KOPT-K1 (cell line): ENCODE measurements at regions not wholly inside any gene's neighbourhood (a gene's known extent, or its start where the extent isn't known, plus 50 kb on each side); places are given as distances from the start of the nearest gene placed in this dataset.
"Not testable (repeated sequence)": the region's sequence is repeated elsewhere in the genome, so short reads cannot be mapped to it uniquely, and the experiment has no call there.

Experiments used
- H3K27ac ChIP-seq: fragments of 200-600 bp; sonication (generic); 2 replicates; pipeline ENCODE4 v1.5.1; 2016; ENCODE audit warnings: antibody characterized with exemption, mild to moderate bottlenecking, low read depth, low read length; ENCODE audit not compliant: poor library complexity, severe bottlenecking
- H3K36me3 ChIP-seq: fragments of 200-600 bp; sonication (generic); 2 replicates; pipeline ENCODE4 v1.5.1; 2017; ENCODE audit warnings: antibody characterized with exemption, mild to moderate bottlenecking, low read length, moderate library complexity; ENCODE audit not compliant: insufficient read depth
- H3K9me3 ChIP-seq: fragments of 200-600 bp; sonication (generic); 2 replicates; pipeline ENCODE4 v1.5.1; 2017; ENCODE audit warnings: antibody characterized with exemption, low read length, mild to moderate bottlenecking; ENCODE audit not compliant: insufficient read depth, poor library complexity, severe bottlenecking

DNA sequence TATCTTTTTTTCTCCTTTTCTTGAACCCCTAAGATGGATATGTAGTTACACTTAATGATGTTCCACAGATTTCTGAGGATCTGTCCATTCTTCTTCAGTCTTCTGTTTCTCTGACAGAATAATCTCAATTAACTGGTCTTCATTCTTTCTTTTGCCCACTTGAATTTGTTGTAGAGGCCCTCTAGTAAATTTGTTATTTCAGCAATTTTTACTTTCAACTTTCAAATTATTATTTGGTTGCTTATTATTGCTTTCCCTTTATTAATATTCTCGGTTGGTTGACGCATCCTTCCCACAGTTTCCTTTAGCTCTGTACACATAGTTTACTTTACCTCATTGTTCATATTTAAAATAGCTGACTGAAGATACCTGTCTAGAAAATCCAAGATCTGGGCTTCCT is 1013.7 kb upstream of the CNTN5 start:
- no peaks in the 10 kb centered on the region for H3K9me3 ChIP-seq
- H3K36me3 ChIP-seq = no peaks in the 10 kb centered on the region
- no peak overlapping the region for H3K27ac ChIP-seq

DNA sequence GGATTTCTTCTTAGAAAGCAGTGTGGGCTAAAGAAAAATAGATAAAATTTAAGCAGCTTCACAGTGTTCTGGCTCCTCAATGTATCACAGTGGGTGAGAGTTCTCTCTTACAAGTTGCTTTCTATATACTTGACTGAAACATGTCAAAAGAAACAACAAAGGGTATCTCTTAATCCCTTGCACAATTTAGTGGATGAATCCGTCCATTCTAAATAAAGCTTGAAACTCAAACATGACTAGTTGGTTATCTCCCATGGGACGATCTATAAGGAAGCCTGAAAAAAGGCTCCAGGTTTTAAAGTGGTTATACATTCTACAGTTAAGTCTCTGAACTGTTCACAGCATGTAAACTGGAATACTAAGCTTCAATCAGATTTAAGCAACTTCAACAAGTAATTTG is 993.1 kb upstream of the CNTN5 start:
- H3K9me3 ChIP-seq = no peaks in the 10 kb centered on the region
- H3K36me3 ChIP-seq = no peaks in the 10 kb centered on the region
- H3K27ac ChIP-seq = no peak overlapping the region

DNA sequence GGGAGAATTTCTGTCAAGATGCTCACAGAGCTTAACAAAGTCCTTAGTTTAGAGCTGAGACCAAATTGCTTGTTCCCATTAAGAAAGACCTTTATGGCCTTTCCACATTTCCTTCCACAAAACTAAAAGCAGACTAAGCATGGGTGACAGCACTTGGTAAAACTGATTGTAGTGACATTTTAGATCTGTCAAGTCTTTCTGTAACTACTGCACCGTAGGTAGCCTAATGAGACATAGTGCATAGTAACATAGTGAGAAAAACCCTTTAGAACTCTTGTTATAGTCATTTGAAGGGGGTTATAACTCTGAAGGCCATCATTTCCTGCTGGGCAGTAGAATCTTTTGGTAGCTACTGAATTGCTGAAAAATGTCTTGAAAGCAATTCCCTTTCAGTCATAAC is 990.9 kb upstream of the CNTN5 start:
- H3K27ac ChIP-seq = no peak overlapping the region
- H3K9me3 ChIP-seq = no peaks in the 10 kb centered on the region
- no peaks in the 10 kb centered on the region for H3K36me3 ChIP-seq

DNA sequence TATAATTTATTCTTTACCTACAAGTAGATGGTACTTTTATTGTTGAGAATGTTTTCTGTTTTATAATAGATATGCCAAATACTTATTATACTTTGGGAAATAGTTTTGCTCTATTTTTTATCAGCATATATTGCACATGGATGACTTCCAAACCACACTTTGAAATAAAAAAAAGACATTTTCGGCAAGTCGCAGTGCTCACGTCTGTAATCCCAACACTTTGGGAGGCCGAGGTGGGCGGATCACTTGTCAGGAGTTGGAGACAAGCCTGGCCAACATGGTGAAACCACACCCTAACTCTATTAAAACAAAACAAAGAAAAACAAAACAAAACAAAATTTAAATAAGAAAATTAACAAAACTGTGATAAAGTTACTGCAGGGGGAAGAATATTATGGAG is 983.9 kb upstream of the CNTN5 start:
- H3K36me3 ChIP-seq = no peaks in the 10 kb centered on the region
- no peaks in the 10 kb centered on the region for H3K9me3 ChIP-seq
- H3K27ac ChIP-seq = no peak overlapping the region

DNA sequence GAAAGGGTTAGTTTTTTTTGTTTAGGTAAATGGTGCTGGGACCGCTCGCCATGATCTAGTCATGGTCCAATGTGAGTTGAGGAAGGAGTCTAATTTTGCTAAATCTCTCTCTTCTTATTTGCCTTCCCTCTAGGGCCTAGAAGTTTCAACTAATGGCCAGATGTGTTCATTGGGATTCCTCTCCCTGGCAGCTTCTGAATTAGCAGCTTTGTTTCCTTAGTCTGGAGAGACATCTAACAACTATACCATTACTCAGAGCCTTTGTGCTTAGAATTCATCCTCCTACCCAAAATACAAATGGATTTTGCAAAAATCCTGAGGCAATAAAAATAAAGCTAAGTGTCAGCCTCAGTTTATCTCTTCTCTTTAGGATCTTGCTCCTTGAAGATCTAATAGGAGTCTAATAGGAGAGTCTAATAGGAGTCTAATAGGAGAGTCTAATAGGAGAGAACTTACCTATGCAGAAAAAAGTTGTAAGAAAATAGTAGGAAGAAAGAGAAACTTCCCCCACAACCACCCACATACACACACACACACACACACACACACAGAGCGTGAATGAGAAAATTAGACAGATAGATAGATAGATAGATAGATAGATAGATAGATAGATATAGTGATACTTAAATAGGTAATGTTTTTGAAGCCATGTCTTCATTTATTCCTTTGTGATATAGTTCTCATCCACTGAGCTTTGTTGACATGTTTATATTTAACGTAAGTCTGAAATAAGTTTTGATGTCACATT is 980.5 kb upstream of the CNTN5 start:
- Histone ChIP-seq H3K36me3 (no peaks in the 10 kb centered on the region), H3K9me3 (no peaks in the 10 kb centered on the region), H3K27ac (no peak overlapping the region)

DNA sequence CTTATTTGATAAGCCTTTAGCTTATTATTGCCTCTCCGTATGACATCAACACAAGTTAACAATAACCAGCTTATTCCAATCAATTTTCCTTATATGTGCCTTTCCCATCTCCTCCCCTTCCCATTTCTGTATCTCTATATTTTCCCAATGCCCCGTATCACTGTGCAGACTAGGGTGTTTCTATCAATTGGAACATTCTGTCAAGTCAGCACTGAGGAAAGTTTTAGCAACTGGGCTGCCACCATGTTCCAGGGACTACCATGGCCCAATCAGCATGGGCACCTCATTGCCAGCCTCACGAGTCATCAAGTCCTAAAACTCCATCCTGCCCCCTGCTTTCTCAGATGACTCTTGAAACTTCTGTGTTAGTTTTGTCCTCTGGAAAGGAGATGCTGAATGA is 973.1 kb upstream of the CNTN5 start:
- H3K27ac ChIP-seq = no peak overlapping the region
- H3K36me3 ChIP-seq = no peaks in the 10 kb centered on the region
- H3K9me3 ChIP-seq = no peaks in the 10 kb centered on the region

DNA sequence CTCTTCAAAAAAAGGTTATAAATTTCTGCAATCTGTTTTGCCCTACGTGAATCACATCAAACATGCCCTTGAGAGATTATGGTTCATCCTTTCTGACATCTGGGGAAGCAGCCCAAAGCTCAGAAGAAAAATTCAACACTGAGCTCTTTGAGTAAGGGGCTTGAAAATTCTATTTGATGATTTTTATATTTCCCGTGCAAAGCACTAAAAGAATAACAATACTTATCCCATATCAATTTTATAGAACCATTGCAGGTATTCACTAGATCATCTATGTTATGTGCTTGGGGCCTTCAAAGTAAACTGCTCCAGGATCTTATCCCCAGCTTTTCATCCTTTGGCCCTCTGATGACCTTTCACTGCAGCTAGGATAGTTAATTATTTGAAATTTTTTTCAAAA is 966.9 kb upstream of the CNTN5 start:
- no peaks in the 10 kb centered on the region for H3K9me3 ChIP-seq
- H3K36me3 ChIP-seq = no peaks in the 10 kb centered on the region
- no peak overlapping the region for H3K27ac ChIP-seq

DNA sequence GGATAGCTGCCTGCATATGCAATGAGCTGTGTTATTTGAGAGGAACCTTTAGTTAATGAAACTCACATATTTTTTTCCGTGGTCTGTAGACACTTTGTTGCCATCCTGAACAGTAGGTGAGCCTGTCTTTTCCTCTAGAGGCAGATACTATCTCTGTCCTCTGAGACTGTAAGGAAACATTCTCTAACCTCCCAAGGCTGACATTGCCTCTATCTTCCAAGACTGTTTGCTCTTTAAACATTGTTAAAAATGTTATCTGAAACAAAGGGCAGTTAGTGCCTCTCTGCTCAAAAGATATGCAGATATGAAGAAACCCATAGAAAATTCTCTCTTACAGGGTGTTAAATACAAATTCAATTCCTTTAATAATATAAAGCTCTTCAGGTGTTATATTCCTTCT is 963.8 kb upstream of the CNTN5 start:
- no peaks in the 10 kb centered on the region for H3K36me3 ChIP-seq
- H3K9me3 ChIP-seq = no peaks in the 10 kb centered on the region
- no peak overlapping the region for H3K27ac ChIP-seq

DNA sequence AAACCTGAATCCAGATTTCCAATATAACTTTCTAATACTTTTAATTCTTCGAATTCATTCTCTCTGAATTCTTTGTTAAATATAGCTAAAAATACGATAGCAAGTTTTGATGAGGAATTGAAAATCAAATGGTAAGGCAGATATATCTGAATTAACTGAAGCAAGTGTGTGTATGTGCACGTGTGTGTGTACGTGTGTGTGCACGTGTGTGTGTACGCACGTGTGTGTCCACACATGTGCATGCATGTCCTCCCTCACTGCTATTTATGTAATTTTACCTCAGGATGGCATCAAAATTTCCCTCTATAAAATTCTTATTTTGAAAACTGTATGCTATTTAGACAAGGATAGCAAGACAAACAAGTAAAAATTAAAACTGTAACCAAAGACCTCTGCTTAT is 961.3 kb upstream of the CNTN5 start:
- Histone ChIP-seq H3K9me3 (no peaks in the 10 kb centered on the region), H3K27ac (no peak overlapping the region), H3K36me3 (no peaks in the 10 kb centered on the region)

DNA sequence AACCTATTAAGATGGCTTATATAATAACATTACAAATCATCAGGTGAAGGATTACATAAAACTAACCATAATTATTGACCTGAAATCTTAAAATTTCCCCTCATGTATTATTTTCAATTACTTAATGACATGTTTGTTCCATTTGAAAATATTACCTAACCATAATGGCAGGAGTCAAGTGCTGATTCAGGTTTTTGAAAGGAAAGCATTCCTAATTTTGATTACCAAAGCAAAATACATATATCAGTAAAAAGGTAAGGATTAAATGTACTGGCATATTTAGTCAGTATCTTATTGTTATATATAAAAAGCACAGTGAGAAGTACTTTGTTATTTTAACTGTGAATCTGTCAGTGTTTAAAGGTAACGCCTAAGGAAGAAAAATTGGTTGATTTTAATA is 960.0 kb upstream of the CNTN5 start:
- H3K36me3 ChIP-seq = no peaks in the 10 kb centered on the region
- H3K9me3 ChIP-seq = no peaks in the 10 kb centered on the region
- H3K27ac ChIP-seq = no peak overlapping the region

DNA sequence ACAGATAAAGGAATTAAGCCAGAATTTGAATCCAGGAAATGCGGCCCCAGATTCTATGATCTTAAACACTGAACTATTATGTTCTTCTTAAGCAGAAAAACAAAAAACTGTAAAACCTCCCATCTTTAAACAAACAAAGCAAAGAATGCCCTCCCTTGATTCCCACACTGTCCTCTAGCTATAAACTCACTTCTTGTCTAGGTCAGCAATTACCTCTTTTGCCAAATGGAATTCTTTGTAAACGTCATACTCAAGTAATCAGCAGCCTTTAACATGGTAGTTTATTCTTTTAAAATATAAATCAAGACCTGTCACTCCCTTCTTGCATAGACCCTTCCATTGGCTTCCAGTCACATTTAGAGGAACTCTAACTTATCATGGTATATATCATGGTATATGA is 958.9 kb upstream of the CNTN5 start:
- Histone ChIP-seq H3K27ac (no peak overlapping the region), H3K9me3 (no peaks in the 10 kb centered on the region), H3K36me3 (no peaks in the 10 kb centered on the region)

DNA sequence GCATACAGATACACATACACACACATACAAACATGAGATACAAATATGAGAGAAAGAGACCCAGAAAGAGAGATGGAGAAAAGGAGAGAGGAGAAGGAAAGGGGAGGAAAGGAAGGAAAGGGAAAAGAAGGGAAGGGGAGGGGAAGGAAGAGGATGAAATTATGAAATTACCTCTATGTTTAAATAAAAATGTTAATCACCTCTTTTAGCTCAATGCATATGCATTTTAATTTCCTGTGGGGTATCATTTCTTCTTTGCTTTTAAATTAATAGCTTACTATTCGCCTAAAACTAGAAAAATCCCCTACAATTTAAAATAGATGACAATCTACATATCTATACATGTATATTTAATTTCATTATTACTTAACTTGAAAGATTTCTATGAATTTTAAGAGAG is 958.0 kb upstream of the CNTN5 start:
- no peaks in the 10 kb centered on the region for H3K9me3 ChIP-seq
- H3K27ac ChIP-seq = no peak overlapping the region
- no peaks in the 10 kb centered on the region for H3K36me3 ChIP-seq

DNA sequence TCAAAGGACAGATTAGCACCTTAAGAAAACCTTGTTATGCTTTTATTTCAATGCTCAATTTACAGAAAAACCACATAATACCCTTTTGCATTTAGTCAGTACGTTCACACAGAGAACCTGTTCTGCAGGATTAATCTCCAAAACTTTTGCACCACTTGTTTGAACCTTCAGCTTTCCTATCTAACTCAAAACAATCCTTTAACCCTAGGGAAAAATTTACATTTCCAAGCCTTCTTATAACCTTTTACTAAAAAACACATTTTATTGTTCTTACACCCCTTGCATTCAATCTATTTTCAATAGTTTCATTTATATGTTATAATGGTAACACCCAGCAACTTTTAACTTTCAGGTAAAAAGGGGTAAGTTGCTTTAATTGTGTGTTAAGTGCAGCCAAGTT is 952.5 kb upstream of the CNTN5 start:
- no peak overlapping the region for H3K27ac ChIP-seq
- no peaks in the 10 kb centered on the region for H3K9me3 ChIP-seq
- no peaks in the 10 kb centered on the region for H3K36me3 ChIP-seq

DNA sequence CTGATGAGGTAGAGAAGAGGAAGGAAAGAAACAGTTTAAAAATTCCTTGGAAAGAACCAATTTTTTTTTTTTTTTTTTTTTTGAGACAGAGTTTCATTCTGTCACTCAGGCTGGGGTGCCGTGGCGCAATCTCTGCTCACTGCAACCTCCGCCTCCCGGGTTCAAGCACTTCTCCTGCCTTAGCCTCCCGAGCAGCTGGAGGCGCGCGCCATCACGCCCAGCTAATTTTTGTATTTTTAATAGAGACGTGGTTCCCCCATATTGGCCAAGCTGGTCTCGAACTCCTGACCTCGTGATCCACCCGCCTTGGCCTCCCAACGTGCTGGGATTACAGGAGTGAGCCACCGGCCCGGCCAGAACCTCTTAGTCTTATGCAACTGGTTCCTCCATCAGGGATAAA is 951.6 kb upstream of the CNTN5 start:
- not testable (repeated sequence) for H3K36me3 ChIP-seq, H3K9me3 ChIP-seq, H3K27ac ChIP-seq

DNA sequence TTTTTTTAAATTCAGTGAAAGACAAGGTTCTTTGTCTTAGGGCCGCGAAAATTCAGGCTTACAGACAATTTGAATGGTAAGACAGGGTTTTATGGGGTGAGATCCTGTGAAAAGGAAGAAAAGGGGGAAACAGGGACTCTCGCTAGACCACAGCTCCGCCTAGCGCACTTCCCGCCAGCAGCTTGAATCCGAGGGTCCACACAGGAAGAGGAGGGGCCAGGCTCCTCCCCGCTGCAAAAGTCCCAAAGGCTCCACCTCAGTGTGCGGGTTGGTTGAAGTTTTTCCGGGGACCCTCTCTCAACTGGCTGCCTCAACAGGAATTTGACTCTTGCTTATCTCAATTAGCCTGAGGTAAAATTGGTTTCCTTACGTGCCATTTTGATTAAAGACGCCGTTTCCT is 950.9 kb upstream of the CNTN5 start:
- Histone ChIP-seq H3K36me3 (no peaks in the 10 kb centered on the region), H3K9me3 (no peaks in the 10 kb centered on the region), H3K27ac (no peak overlapping the region)

DNA sequence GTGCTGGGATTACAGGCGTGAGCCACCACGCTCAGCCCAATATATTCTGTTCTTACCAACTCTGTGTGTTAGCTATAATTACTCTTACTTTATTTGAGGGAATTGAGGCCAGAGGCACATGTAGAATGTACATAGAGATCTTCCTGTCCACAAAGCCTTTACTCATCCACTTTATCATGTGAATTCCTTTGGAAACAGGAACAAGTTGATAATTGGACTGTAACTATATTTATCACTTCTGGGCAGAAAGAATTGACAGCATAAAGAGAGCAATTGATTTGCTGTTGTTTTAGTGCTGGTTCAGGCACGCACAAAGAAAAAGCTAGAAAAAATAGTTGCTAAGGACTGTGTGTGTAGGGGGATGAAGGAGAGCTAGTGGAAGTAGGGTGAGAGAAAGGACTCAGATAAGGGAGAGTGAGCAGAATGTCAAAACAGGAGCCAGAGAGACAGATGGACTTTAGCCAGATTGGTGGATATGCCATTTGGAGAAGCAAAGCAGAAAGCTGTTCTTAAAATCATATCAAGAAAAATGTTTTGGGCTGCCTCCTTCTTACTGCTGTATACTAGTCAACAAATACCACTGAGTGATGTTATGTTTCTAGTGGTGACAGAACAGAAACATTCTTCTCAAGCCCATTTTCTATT is 929.8 kb upstream of the CNTN5 start:
- Histone ChIP-seq H3K9me3 (no peaks in the 10 kb centered on the region), H3K27ac (no peak overlapping the region), H3K36me3 (no peaks in the 10 kb centered on the region)
